GM18507 (cell line): ENCODE measurements at regions not wholly inside any gene's neighbourhood (a gene's known extent, or its start where the extent isn't known, plus 50 kb on each side); places are given as distances from the start of the nearest gene placed in this dataset.

ENCODE experiments used
- DNase-seq: peaks from one replicate; pipeline ENCODE4 v3.0.0; 2011; ENCODE audit warnings: low read depth; ENCODE audit not compliant: insufficient read length; ENCODE audit errors: extremely low spot score
- FAIRE-seq: peaks from 2 replicates; lab custom pipeline; 2011; peaks lifted over from hg19 to GRCh38; lab: Jason Lieb, UNC

DNA sequence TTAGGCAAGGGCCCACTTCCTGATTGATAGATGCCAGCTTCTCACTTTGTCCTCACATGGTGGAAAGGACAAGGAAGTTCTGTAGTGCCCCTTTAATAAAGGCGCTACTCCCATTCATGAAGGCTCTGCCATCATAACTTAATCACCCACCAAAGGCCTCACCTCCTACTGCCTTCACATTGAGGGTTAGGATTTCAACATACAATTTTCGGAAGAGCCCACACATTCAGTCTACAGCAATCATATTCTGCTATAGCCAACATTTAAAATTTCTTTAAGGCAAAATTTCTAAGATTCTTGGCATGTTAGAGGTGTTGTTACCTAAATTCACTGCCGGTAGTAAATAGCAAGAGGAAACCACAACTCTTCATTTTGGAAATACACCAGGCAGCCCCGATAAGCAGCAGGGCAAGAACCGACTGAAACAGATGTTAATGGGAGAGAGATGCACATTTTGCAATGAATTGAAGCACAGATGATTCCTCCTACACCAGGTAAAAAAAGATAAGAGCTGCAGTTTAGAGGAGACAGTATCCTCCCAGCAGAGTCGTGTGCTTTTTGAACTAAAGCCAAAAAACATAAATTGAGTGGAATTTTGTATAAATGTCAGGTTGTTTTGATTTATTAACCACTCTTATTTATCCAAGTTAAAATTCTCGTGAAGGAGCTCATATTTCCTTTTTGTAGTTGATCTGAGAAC is 594.9 kb downstream of the KCTD8 start:
- FAIRE-seq (no peak), DNase-seq (no peak)

DNA sequence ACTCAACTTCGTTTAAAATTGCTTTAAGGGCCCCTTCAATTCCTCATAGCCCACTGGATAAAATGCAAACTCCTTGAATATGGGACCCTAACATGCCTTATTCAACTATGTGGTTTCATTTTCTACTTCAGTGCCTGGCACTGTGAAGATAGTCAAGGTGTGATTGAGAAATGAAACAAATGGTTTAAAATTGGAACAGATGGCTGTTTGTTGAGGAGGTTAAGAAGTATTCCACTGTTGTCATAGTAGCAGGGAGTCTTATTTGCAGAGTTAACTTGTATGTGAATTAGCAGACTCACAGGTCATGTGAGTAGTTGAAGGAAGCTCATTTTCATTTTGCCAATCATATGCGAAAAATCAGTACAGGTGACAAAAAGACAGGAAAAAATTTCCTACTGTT is 593.3 kb downstream of the KCTD8 start:
- no peak for FAIRE-seq
- DNase-seq = no peak

DNA sequence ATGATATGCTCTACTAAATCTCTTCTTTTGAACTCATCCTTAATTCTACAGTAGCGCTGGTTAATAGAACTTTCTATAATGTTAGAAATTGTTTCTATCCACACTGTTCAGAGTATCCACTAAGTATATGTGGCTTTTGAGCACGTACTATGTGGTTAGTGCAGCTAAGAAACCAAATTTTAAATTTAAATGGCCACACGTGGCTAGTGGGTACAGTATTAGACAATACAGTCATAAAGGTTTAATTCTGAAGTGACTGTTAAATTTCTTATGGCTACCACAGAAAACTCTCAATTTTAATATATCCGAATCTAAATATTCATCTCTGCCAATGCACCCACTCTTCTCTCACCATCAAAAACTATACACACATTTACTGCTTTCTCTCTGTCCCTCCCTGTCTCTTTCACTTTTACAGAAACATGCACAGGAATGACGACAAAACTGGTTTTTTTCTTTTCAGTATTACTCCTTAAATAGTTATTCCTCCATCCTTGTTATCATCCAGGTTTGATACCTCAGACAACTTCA is 583.9 kb downstream of the KCTD8 start:
- no peak for DNase-seq
- no peak for FAIRE-seq

DNA sequence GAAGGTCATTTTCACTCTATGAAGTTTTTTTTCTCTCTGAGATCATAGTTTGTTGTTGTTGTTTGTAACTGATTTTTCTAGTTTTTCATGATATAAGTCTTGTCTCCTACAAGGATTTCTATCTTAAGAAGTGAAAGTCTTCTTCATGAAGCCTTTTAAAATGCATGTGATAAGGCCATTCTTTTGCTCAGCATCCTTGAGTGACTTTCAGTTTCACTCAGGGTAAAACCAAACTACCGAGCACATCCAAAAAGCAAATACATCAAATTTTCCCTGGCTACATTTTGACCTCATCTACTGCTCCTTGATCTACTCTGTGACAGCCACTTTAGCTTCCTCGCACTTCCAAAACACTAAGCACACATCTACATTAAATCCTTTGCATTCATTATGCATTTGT is 580.7 kb downstream of the KCTD8 start:
- DNase-seq = no peak
- FAIRE-seq = no peak

DNA sequence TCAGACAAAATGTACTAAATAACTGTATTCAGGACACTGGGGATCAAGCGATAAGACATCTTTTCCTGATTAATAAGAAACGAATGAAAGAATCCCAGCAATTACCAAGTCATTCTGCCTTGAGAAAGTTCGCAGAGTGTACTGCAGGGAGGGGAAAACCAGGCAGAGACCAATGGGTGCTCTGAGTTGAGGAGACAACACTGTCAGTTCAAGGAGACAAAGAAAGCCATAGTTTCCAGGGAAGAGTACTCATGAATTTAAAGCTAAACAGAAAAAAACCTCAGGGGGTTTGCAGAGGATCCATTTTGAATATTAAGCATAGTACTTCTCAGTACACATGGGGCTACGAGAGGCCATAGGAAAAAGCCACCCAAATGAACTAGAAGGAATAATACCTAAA is 573.0 kb downstream of the KCTD8 start:
- FAIRE-seq = no peak
- DNase-seq = no peak

DNA sequence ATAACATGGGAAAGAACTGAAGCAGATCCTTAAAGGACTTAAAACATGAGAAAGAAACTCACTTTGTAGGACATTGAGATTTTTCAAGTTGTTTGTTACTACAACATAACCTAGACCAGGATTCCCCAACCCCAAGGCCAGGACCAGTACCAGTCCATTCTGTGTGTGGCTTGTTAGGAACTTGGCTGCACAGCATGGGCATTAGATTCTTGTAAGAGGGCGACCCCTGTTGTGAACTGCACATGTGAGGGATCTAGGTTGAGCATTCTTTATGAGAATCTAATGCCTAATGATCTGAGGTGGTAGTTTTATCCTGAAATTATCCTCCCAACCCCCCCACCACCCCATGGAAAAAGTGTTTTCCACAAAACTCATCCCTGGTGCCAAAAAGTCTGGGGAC is 566.1 kb downstream of the KCTD8 start:
- FAIRE-seq (no peak), DNase-seq (no peak)

DNA sequence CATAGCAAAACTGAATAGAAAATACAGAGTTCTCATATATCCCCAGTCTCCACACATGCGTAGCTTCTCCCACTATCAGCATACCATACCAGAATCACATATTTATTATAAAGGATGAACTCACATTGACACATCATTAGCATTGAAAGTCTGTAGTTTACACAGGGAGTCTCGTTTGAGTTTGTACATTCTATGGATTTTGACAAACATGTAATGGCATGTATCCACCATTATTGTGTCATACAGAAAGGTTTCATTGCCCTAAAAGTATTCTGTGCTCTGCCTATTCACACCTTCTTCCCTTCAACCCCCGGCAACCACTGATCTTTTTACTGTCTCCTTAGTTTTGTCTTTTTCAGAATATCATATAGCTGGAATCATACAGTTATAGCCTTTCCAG is 562.4 kb downstream of the KCTD8 start:
- FAIRE-seq = no peak
- DNase-seq = no peak

DNA sequence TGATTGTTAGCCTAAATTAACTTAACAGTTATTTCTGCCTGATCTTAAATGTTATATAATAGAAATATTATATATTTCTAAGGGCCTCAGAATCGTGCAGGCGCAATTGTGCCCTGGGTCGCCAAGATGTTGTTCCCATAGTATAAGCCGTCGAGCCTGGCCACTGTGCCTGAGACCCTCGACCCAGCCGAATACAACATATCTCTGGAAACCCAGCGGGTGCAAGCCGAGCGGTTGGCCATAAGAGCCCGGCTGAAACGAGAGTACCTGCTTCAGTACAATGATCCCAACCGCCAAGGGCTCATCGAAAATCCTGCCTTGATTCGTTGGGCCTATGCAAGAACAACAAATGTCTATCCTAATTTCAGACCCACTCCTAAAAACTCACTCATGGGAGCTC is 549.8 kb downstream of the KCTD8 start:
- DNase-seq = no peak
- FAIRE-seq = no peak

DNA sequence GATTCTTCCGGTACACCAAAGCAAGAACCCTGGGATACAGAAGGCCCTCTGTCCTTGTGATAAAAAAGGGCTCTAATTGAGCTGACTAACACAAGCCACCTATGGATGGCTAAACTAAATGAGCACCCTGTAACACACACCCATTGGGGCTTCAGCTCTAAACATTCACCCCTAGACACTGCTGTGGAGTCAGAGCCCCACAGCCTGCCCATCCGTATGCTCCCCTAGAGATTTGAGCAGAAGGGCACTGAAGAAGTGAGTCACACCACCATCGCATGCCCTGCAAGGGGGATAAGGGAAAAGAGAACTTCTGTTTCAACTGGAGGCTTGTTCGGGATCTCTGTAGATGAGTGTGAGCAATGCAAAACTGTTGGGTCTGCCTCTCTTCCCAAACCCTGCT is 545.2 kb downstream of the KCTD8 start:
- DNase-seq = no peak
- FAIRE-seq = no peak

DNA sequence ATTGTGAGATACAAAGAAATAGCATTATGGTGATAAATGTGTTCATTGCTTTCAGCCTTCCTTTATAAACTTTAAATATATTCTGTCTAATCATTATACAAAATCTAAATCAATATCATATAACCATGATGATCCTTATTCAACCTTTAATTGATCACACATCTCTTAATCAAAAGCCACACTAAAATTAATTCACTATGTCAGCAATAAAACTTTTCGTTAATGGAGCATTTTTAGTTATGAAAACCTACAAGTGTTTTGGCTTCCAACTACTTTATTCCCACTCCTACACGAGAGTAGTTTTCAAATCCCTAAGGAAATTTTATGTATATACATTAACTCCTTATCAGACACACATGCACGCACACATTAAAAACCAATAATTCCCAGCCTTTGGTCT is 530.2 kb downstream of the KCTD8 start:
- no peak for FAIRE-seq
- no peak for DNase-seq

DNA sequence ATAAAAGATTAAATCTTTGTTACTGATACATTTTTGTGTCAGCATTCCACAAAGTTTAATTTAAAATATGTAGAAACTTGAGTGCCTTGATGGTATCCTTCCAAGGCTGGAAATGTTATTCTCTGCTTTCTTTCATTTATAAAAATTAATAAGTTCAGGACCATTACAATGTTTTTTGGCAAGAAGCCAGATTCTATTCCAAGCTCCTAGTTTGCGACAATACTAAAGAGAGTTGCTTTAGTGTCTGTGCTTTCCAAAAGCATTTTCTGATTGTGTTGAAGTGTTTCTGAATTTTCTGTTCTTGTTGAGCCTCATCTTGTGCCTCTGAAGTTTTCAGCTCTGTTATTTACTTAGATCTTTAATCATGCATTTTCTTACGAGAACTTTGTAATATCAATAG is 516.2 kb downstream of the KCTD8 start:
- DNase-seq = no peak
- FAIRE-seq = no peak

DNA sequence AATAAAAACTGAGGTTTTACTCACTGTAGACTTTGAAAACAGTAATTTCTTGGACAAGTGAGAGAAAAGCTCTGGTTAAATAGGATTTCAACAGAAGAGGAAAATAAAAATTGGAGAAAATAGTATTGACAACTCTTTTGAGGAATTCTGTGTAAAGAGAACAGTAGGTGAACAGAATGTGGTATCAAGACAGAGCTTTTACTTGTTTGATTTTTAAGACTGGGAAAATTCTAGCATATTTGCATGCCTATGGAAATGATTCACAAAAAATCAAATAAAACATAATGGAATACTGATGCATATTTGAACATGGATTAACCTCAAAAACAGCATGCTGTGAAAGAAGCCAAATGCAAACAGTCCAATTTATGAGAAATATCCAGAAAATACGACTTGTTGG is 504.6 kb downstream of the KCTD8 start:
- no peak for FAIRE-seq
- no peak for DNase-seq

DNA sequence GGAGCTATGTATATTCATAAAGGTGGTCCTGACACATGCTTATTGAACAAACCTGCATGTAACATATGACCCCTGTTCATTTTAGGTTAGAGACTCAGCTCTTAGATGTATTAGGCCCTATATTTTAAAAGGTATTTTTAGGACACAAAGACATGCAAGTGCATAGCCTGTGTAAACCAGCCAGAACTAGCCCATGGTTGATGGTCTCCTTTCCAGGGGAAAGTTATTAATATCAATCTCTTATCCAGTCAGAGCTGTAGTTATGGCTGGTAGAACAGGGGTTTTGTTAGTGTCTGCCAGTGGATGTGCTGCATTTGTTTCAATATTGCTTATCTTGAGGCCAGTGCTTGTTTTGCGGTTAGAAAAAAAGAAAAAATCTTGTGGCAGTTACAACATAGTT is 488.6 kb downstream of the KCTD8 start:
- DNase-seq (no peak), FAIRE-seq (no peak)

DNA sequence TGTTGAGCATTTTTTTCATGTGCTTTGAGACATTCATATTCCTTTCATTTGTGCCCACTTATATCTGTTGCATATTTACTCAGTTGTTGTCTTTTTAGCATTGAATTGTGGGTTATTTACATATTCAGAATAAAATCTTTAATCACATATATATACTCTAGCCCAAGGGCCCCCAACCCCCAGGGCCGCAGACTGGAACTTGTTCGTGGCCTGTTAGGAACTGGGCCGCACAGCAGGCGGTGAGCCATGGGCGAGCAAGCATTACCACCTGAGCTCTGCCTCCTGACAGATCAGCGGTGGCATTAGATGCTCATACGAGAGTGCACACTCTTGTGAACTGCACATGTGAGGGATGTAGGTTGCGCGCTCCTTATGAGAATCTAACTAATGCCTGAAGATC is 480.6 kb downstream of the KCTD8 start:
- DNase-seq (no peak), FAIRE-seq (no peak)

DNA sequence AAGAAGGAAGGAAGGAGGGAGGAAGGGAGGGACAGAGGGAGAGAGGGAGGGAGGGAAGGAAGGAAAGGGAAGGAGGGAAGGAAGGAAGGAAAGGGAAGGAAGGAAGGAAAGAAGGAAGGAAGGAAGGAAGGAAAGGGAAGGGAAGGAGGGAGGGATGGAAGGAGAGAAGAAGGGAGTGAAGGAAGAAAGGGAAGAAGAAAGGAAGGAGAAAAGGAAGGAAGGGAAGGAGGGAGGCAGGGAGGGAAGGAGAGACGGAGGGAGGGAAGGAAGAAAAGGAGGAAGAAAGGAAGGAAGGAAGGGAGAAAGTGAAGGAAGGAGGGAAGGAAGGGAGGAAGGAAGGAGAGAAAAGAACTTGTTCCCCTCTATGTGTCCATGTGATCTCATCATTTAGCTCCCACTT is 465.0 kb downstream of the KCTD8 start:
- FAIRE-seq = no peak
- no peak for DNase-seq

DNA sequence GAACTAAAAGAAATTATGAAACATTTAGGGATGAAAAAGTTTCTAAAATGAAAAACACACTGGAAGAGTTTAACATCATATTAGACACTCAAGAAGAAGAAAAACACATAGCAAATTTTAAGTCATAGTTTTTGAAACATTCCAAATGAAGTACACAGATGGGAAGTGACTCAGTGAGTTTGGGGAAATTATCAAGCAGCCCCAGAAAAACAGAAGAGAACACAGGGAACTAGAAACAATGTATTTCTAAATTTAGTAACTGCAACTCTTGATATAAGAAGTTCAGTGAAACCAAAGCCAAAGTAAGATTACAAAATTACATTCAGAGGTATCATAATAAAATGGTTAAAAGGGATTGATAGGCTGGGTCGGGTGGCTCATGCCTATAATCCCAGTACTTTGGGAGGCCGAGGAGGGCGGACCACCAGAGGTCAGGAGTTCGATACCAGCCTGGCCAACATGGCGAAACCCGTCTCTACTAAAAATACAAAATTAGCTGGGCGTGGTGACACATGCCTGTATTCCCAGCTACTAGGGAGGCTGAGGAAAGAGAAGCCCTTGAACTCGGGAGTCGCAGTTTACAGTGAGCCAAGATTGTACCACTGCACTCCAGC is 461.2 kb downstream of the KCTD8 start:
- FAIRE-seq (no peak), DNase-seq (no peak)

DNA sequence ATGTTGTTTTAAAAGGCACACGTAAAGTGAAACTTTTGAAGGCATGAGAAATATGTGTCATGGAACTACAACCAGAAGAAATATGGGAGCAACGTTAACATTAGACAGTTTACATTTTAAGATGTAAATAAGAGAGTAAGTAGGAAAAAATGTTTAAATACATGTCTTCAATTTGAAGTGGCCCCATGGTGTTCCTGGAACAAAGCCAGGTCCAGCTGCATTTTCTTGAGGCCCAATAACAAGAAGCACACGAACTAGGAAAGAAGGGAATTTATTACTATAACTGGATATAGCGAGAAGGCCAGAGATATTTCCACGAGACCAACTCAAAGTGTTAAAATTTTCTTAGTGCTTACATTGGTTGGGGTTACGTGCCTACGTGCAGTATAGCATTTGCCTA is 458.1 kb downstream of the KCTD8 start:
- FAIRE-seq = no peak
- DNase-seq = no peak

DNA sequence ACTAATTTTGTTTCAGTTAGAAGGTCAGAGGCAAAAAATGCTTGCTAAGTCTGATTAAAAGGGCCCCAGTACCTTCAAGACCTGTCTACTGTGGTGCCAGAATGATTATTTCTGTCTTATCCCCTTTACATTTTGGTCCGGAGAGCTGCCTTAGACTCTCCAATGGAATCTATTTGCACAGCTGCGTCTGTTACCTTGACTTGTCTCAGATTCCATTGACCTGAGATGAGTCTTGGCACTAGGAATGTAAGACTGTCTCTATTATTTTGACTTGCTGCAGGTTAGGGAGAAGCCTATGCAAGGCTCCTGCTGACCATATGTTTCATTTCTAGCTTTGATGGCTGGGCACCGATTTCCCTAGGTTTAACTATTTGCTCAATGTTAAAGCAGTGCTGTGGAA is 457.6 kb downstream of the KCTD8 start:
- no peak for DNase-seq
- no peak for FAIRE-seq

DNA sequence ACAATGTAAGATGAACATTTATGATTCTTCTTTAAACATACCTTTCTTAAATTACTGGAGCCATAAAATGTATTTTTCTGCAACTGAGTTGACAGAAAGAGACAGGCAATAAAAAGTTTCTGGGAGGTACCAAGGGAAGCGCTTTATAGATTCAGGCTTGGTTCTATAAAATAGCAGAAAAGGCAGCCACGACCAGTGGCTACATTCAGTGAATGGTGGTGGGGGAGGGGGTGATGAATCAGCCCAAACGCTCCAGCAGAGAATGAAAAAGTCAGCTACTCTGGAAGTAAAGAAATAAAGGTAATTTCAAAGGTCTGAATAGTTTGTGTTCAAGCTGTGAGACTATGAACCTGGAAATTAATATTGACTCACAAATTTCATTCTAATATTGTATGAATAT is 456.1 kb downstream of the KCTD8 start:
- DNase-seq (no peak), FAIRE-seq (no peak)

DNA sequence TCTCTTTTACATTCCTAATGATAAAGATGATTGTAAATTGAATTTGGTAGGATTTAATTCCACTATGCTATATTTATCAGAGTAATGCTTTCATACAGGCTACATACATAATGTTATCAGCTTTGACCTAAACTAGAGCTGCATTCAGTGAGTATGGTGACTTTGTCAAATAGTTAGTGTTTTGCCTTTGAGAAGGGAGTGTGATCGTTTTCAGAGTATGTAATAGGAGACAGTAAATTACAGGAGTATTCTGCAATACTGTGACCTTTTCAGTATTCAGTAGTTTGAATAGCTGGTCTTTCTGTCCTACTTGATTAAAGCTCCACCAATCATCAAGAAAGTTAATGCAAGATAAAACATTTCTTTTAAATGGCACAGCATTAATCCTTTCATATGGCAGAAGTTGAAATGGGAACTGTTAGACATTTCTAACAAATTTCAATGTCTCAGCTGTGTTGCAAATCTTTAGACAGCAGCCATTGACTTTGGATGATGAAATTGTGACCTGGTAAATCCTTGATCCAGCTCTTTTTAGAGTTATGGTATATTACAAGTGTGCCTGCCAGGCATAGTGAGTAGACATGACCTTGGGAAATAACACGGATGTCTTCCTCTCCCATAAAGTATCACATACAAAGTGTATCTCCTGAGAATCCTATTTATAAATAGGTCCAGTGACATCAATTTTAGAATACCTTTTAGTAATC is 455.3 kb downstream of the KCTD8 start:
- DNase-seq (no peak), FAIRE-seq (no peak)

DNA sequence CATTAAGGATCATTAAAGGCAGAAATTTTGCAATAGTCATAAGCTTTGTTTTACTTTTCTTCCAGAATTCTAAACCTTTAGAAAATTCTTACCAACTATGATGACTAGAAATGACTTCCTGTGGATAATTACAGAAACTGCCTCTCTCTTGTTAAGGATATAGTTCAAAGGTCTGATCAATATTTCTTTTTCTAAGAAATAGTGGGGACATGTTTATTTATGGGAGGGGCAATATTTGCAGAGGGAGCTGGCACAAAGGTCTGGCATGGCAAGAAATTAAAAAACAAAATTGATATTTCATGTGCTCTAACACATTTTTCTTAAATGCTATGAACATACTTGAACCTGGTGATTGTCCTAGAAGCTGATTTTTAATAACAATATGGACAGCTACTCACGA is 448.9 kb downstream of the KCTD8 start:
- DNase-seq = no peak
- FAIRE-seq = no peak
